GM23338 (cell line): ENCODE measurements at regions not wholly inside any gene's neighbourhood (a gene's known extent, or its start where the extent isn't known, plus 50 kb on each side); places are given as distances from the start of the nearest gene placed in this dataset.

Experiments used
- CREB1 ChIP-seq: fragments of 250-450 bp; sonication (Bioruptor Pico); IDR thresholded peaks from 2 replicates; pipeline ENCODE4 v1.5.0; 2020; ENCODE audit warnings: low read depth, mild to moderate bottlenecking, moderate library complexity
- CTCF ChIP-seq, 2 experiments: fragments of 200-600 bp in 1 of 2; sonication (generic) in 1 of 2; conservative IDR thresholded peaks; 2 replicates each; pipeline versions ENCODE4 v1.5.1 to v1.6.1; 2016 to 2017; ENCODE audit warnings: antibody characterized with exemption in 2 of 2, low read depth in 2 of 2, mild to moderate bottlenecking in 2 of 2, moderate library complexity in 1 of 2
- ETS1 ChIP-seq: IDR thresholded peaks from 2 replicates; pipeline ENCODE4 v1.6.1; 2016; ENCODE audit warnings: antibody characterized with exemption
- EZH2 ChIP-seq: fragments of 200-600 bp; sonication (generic); IDR thresholded peaks from one replicate; pipeline ENCODE4 v1.8.0; 2017; ENCODE audit warnings: antibody characterized with exemption, mild to moderate bottlenecking, low read depth; ENCODE audit not compliant: unreplicated experiment
- EZH2phosphoT487 ChIP-seq: fragments of 200-600 bp; sonication (generic); IDR thresholded peaks from one replicate; pipeline ENCODE4 v1.8.1; 2018; ENCODE audit warnings: antibody characterized with exemption; ENCODE audit not compliant: unreplicated experiment
- JUNB ChIP-seq: IDR thresholded peaks from one replicate; pipeline ENCODE4 v1.6.1; 2016; ENCODE audit warnings: antibody characterized with exemption; ENCODE audit not compliant: unreplicated experiment
- NANOG ChIP-seq: IDR thresholded peaks from 2 replicates; pipeline ENCODE4 v1.6.1; 2016; ENCODE audit warnings: antibody characterized with exemption, borderline replicate concordance
- POLR2AphosphoS5 ChIP-seq: IDR thresholded peaks from 2 replicates; pipeline ENCODE4 v1.6.1; 2016; ENCODE audit warnings: antibody characterized with exemption, low read depth
- REST ChIP-seq: IDR thresholded peaks from one replicate; pipeline ENCODE4 v1.6.1; 2018; ENCODE audit warnings: antibody characterized with exemption; ENCODE audit not compliant: unreplicated experiment
- STAT1 ChIP-seq: IDR thresholded peaks from one replicate; pipeline ENCODE4 v1.6.1; 2016; ENCODE audit warnings: antibody characterized with exemption; ENCODE audit not compliant: unreplicated experiment
- ZNF114 ChIP-seq: fragments of 250-450 bp; sonication (Bioruptor Pico); IDR thresholded peaks from 2 replicates; pipeline ENCODE4 v1.5.0; 2020; ENCODE audit warnings: mild to moderate bottlenecking, moderate library complexity
- ZNF331 ChIP-seq: fragments of 250-450 bp; sonication (Bioruptor Pico); IDR thresholded peaks from 2 replicates; pipeline ENCODE4 v1.5.0; 2020; ENCODE audit warnings: low read depth, mild to moderate bottlenecking, moderate library complexity
- ZNF462 ChIP-seq: fragments of 250-450 bp; sonication (Bioruptor Pico); IDR thresholded peaks from 2 replicates; pipeline ENCODE4 v1.5.0; 2020; ENCODE audit warnings: mild to moderate bottlenecking, moderate library complexity

- TF ChIP-seq CTCF (conservative IDR thresholded peaks at IDR 0.05; ENCODE audit: low read depth in 2 of 2) (no peak), ZNF114 (no peak), EZH2 (no peak), POLR2AphosphoS5 (no peak), NANOG (no peak), EZH2phosphoT487 (no peak), REST (no peak), CREB1 (CRISPR knock-in tag) (no peak), JUNB (no peak), ETS1 (no peak), STAT1 (no peak), ZNF462 (no peak), ZNF331 (CRISPR knock-in tag) (no peak)
Observed at GRCh38 chr2:60073201-60073600, 480.3 kb downstream of the BCL11A start.
